Thyroid gland (tissue), 4 donors: ENCODE measurements at regions not wholly inside any gene's neighbourhood (a gene's known extent, or its start where the extent isn't known, plus 50 kb on each side); places are given as distances from the start of the nearest gene placed in this dataset.

Experiments used
- POLR2A ChIP-seq, 2 donors: fragments of 450-650 bp; IDR thresholded peaks; one replicate each; pipeline ENCODE4 v1.6.1; 2017; ENCODE audit warnings: antibody characterized with exemption in 2 of 2, mild to moderate bottlenecking in 2 of 2, moderate library complexity in 1 of 2
- TF ChIP-seq, protein P1 (sequence below), 6 experiments: fragments of 200-600 bp in 3 of 6; fragments of 450-650 bp in 3 of 6; sonication (generic) in 3 of 6; IDR thresholded peaks; one replicate each; pipeline ENCODE4 v1.5.1; 2016 to 2019; ENCODE audit warnings: antibody characterized with exemption in 6 of 6, mild to moderate bottlenecking in 2 of 6, inconsistent platforms in 1 of 6, moderate library complexity in 1 of 6

DNA sequence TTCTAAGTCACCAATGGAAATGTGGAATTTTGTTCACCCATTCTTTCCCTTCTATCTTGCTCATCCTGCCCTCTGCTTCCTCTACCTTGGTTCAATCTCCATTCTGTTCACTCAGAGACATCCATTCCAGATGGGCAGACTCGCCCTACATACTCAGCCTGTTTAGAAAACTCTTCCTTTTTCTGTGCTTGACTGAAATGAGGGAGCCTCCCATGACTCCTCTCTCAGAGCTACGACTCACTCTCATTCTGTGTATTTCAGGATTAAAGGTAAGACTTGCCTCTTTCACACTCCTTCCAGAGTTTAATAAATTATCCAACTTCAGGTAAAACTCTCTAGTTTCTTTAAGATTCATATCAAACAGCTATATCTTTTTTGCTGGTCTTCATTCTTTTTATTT lies 182.8 kb downstream of the HS3ST3A1 start:
- TF ChIP-seq POLR2A (IDR thresholded peaks at IDR 0.05) = no peak
- TF ChIP-seq, protein P1, sequence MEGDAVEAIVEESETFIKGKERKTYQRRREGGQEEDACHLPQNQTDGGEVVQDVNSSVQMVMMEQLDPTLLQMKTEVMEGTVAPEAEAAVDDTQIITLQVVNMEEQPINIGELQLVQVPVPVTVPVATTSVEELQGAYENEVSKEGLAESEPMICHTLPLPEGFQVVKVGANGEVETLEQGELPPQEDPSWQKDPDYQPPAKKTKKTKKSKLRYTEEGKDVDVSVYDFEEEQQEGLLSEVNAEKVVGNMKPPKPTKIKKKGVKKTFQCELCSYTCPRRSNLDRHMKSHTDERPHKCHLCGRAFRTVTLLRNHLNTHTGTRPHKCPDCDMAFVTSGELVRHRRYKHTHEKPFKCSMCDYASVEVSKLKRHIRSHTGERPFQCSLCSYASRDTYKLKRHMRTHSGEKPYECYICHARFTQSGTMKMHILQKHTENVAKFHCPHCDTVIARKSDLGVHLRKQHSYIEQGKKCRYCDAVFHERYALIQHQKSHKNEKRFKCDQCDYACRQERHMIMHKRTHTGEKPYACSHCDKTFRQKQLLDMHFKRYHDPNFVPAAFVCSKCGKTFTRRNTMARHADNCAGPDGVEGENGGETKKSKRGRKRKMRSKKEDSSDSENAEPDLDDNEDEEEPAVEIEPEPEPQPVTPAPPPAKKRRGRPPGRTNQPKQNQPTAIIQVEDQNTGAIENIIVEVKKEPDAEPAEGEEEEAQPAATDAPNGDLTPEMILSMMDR (IDR thresholded peaks at IDR 0.05) = no peak
